Tibial artery (tissue), 4 donors: ENCODE measurements at regions not wholly inside any gene's neighbourhood (a gene's known extent, or its start where the extent isn't known, plus 50 kb on each side); places are given as distances from the start of the nearest gene placed in this dataset.
"Not testable (repeated sequence)": the region's sequence is repeated elsewhere in the genome, so short reads cannot be mapped to it uniquely, and the experiment has no call there.

Source experiments
- DNase-seq, 2 donors: peaks; one replicate each; pipeline ENCODE4 v3.0.0-alpha.2; 2019
- H3K27ac ChIP-seq, 2 donors: fragments of 200-600 bp; sonication (generic) in 1 of 2; 1 replicate in 1 of 2; 2 replicates in 1 of 2; pipeline ENCODE4 v1.5.1; 2018 to 2019; ENCODE audit warnings: mild to moderate bottlenecking in 1 of 2
- H3K27me3 ChIP-seq, 2 donors: fragments of 200-600 bp; sonication (generic) in 1 of 2; one replicate each; pipeline versions ENCODE4 v1.5.1 to v1.6.0; 2016 to 2019
- H3K36me3 ChIP-seq, 3 donors: fragments of 200-600 bp; sonication (generic) in 2 of 3; one replicate each; pipeline ENCODE4 v1.5.1; 2016 to 2019; ENCODE audit warnings: mild to moderate bottlenecking in 2 of 3
- H3K4me1 ChIP-seq, 4 donors: fragments of 200-600 bp; sonication (generic) in 2 of 4; 1 replicate in 3 of 4; 2 replicates in 1 of 4; pipeline ENCODE4 v1.5.1; 2016 to 2019
- H3K4me3 ChIP-seq, 2 donors: fragments of 200-600 bp; sonication (generic) in 1 of 2; 1 replicate in 1 of 2; 2 replicates in 1 of 2; pipeline ENCODE4 v1.5.1; 2018 to 2019; ENCODE audit warnings: mild to moderate bottlenecking in 2 of 2
- H3K9me3 ChIP-seq, 3 donors: fragments of 200-600 bp; sonication (generic) in 1 of 3; one replicate each; pipeline ENCODE4 v1.5.1; 2016 to 2019
- intact Hi-C: fragments of 100-400 bp; cut with DNase I; formaldehyde crosslinking; loops from one replicate; pipeline ENCODE4 v1.15.0; 2023; ENCODE audit warnings: low total_unique reads
- TF ChIP-seq, protein P1 (sequence below), 2 experiments: fragments of 200-600 bp in 1 of 2; fragments of 450-650 bp in 1 of 2; IDR thresholded peaks; one replicate each; pipeline ENCODE4 v1.5.1; 2017 to 2019; ENCODE audit warnings: antibody characterized with exemption in 2 of 2, mild to moderate bottlenecking in 1 of 2, moderate library complexity in 1 of 2

DNA sequence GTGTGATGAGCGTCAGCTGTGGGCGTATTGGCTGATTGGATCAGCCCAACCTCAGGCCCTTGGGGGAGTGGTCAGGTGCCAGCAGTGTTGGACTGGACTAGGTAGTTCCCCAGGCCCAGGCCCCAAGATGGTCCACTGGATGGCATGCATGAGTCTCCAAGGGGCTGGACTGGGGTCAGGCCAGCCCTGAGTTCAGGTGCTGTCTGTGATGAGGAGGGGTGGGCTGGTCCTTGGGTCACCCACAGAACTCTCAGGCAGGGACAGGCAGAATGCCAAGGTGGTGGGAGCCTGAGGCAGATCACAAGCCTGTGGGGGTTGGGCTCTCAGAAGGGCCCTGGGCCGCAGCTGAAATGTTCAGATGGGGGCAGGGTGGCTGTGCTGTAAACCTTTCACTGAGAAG is 59.5 kb upstream of the THUMPD2 start:
- H3K4me1 ChIP-seq: no peaks in the 10 kb centered on the region
- TF ChIP-seq, protein P1, sequence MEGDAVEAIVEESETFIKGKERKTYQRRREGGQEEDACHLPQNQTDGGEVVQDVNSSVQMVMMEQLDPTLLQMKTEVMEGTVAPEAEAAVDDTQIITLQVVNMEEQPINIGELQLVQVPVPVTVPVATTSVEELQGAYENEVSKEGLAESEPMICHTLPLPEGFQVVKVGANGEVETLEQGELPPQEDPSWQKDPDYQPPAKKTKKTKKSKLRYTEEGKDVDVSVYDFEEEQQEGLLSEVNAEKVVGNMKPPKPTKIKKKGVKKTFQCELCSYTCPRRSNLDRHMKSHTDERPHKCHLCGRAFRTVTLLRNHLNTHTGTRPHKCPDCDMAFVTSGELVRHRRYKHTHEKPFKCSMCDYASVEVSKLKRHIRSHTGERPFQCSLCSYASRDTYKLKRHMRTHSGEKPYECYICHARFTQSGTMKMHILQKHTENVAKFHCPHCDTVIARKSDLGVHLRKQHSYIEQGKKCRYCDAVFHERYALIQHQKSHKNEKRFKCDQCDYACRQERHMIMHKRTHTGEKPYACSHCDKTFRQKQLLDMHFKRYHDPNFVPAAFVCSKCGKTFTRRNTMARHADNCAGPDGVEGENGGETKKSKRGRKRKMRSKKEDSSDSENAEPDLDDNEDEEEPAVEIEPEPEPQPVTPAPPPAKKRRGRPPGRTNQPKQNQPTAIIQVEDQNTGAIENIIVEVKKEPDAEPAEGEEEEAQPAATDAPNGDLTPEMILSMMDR (IDR thresholded peaks at IDR 0.05): no peak
- peaks cover 3 to 17% (median 6%) of the 10 kb centered on the region in 3 donors for H3K9me3 ChIP-seq
- no peaks in the 10 kb centered on the region for H3K36me3 ChIP-seq
- no peaks in the 10 kb centered on the region for H3K27me3 ChIP-seq
- intact Hi-C loops: no loop called here
- no peak for DNase-seq
- H3K4me3 ChIP-seq: no peak overlapping the region
- H3K27ac ChIP-seq: no peak overlapping the region

DNA sequence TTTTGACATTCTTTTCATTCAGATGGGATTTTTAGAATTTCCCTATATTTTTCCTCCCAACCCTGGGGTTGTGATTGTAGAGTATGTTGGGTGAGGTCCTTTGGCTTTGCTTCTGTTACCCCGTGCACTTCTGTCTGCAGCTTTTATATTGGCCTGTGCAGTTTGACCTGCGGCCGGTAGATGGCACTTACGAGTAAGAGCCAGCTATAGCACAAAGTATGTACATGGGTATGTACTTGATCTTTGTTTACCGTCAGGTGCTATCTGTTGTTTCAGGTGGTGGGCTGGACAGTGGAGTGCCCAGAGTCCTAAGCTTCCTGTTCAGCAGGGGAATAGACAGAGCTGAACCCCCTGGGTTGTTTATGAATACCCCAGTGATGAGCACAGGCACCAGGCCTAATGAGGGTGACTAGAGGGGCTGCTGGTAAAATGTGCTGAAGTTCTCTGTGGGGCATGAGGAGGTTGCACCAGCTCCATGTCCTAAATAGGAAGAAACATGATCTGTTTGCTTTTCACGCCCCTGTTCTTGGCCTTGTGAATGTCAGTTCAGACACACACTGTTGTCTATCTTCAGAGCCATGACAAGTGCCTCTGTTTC is 58.9 kb upstream of the THUMPD2 start:
- no peak for DNase-seq
- Histone ChIP-seq H3K27ac (no peak overlapping the region), H3K4me1 (no peaks in the 10 kb centered on the region), H3K36me3 (no peaks in the 10 kb centered on the region), H3K4me3 (no peak overlapping the region), H3K27me3 (no peaks in the 10 kb centered on the region), H3K9me3 (peaks cover 3 to 17% (median 6%) of the 10 kb centered on the region in 3 donors)
- intact Hi-C loops: no loop called here
- TF ChIP-seq, protein P1 (IDR thresholded peaks at IDR 0.05): peak; percentile 49 to 67

DNA sequence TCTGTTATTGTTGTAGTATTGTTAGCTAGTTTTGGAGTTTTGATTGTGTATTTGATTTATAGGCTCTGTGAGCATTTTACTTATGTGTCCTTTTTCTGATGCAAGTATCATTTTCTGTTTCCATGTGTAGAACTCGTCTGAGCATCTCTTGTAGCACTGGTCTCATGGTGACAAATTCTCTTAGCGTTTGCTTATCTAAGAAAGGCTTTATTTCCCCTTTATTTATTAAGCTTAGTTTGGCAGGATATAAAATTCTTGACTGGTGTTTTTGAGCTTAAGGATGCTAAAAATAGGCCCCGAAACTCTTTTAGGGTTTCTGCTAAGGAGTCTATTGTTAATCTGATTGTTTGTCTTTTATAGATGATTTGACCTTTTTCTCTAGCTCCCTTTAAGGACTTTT is 57.6 kb upstream of the THUMPD2 start:
- Histone ChIP-seq H3K9me3 (peaks cover 3 to 17% (median 6%) of the 10 kb centered on the region in 3 donors), H3K4me1 (no peaks in the 10 kb centered on the region), H3K36me3 (no peaks in the 10 kb centered on the region), H3K27me3 (no peaks in the 10 kb centered on the region), H3K4me3 (no peak overlapping the region), H3K27ac (no peak overlapping the region)
- no peak for DNase-seq
- intact Hi-C loops: no loop called here
- TF ChIP-seq, protein P1 (IDR thresholded peaks at IDR 0.05): no peak

DNA sequence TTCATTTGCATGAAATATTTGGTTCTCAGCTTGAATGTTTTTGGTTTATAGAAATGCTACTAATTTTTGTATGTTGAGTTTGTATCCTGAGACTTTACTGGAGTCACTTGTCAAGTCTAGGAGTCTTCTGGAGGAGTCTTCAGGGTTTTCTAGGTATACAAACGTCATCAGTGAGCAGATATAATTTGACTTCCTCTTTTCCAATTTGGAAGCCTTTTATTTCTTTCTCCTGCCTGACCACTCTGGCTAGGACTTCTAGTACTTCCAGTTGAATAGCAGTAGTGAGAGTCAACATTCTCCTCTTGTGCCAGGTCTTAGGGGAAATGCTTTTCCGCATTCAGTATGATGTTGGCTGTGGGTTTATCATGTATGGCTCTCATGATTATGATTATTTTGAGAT is 55.4 kb upstream of the THUMPD2 start:
- Histone ChIP-seq H3K9me3 (peaks cover 3 to 17% (median 6%) of the 10 kb centered on the region in 3 donors), H3K4me3 (no peak overlapping the region), H3K4me1 (no peaks in the 10 kb centered on the region), H3K36me3 (no peaks in the 10 kb centered on the region), H3K27ac (no peak overlapping the region), H3K27me3 (no peaks in the 10 kb centered on the region)
- intact Hi-C loops: no loop called here
- TF ChIP-seq, protein P1 (IDR thresholded peaks at IDR 0.05): no peak
- DNase-seq: no peak

DNA sequence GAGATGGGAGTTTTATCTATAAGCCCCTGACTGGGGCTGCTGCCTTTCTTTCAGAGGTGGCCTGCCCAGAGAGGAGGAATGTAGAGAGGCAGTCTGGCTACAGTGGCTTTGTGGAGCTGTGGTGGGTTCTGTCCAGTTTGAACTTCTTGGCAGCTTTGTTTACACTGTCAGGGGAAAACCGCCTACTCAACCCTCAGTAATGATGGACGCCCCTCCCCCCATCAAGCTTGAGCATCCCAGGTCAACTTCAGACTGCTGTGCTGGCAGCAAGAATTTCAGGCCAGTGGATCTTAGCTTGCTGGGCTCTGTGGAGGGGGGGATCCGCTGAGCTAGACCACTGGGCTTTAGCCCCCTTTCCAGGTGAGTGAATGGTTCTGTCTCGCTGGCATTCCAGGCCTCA is 51.6 kb upstream of the THUMPD2 start:
- H3K4me3 ChIP-seq, intact Hi-C loops, H3K4me1 ChIP-seq, DNase-seq, H3K36me3 ChIP-seq, H3K27ac ChIP-seq, H3K9me3 ChIP-seq, H3K27me3 ChIP-seq: not testable (repeated sequence)
